HUES6 (cell line): ENCODE measurements at regions not wholly inside any gene's neighbourhood (a gene's known extent, or its start where the extent isn't known, plus 50 kb on each side); places are given as distances from the start of the nearest gene placed in this dataset.

Source experiments
- H3K27ac ChIP-seq: 2 replicates; pipeline ENCODE4 v1.7.0; 2013; ENCODE audit warnings: low read depth, mild to moderate bottlenecking, low read length, inconsistent platforms
- H3K27me3 ChIP-seq: 2 replicates; pipeline ENCODE4 v1.6.1; 2013; ENCODE audit warnings: low read length; ENCODE audit not compliant: control insufficient read depth, insufficient read depth
- H3K36me3 ChIP-seq: 2 replicates; pipeline ENCODE4 v1.6.1; 2013; ENCODE audit warnings: low read length; ENCODE audit not compliant: control insufficient read depth, insufficient read depth
- H3K4me1 ChIP-seq: 2 replicates; pipeline ENCODE4 v1.6.1; 2013; ENCODE audit warnings: low read length; ENCODE audit not compliant: control insufficient read depth, insufficient read depth
- H3K4me3 ChIP-seq: 2 replicates; pipeline ENCODE4 v1.5.1; 2013; ENCODE audit warnings: low read depth, low read length
- H3K9ac ChIP-seq: one replicate; pipeline ENCODE4 v1.6.1; 2013; ENCODE audit warnings: mild to moderate bottlenecking, low read length
- H3K9me3 ChIP-seq: 2 replicates; pipeline ENCODE4 v1.6.1; 2013; ENCODE audit warnings: low read depth, low read length; ENCODE audit not compliant: control insufficient read depth, insufficient read depth

GRCh38 chr7:46725838-46726237 lies 804.8 kb upstream of the IGFBP3 start:
- no peak overlapping the region for H3K9ac ChIP-seq
- H3K27ac ChIP-seq: no peak overlapping the region
- H3K27me3 ChIP-seq: no peaks in the 10 kb centered on the region
- no peak overlapping the region for H3K4me3 ChIP-seq
- H3K36me3 ChIP-seq: no peaks in the 10 kb centered on the region
- no peaks in the 10 kb centered on the region for H3K9me3 ChIP-seq
- no peaks in the 10 kb centered on the region for H3K4me1 ChIP-seq

DNA sequence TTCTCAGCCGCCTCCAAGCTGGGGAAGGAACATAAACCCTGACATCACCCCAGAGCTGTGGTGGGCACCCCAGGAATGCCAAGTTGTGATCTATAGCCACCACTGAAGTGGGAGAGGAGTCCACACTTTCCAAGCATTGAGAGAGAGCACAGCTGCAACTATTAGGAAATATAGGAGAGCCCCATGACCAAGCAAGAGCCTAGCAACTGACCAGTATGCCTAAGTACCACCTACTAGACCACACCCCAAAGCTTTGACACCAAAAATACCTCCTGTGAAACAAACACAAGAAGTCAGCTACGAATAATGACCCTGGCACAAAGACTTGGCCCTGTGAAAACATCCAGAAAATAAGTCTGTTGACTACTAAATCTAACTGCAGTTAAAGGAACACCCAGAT lies 804.1 kb upstream of the IGFBP3 start:
- no peak overlapping the region for H3K9ac ChIP-seq
- no peak overlapping the region for H3K4me3 ChIP-seq
- no peaks in the 10 kb centered on the region for H3K4me1 ChIP-seq
- no peaks in the 10 kb centered on the region for H3K27me3 ChIP-seq
- H3K27ac ChIP-seq: no peak overlapping the region
- H3K36me3 ChIP-seq: no peaks in the 10 kb centered on the region
- H3K9me3 ChIP-seq: no peaks in the 10 kb centered on the region

DNA sequence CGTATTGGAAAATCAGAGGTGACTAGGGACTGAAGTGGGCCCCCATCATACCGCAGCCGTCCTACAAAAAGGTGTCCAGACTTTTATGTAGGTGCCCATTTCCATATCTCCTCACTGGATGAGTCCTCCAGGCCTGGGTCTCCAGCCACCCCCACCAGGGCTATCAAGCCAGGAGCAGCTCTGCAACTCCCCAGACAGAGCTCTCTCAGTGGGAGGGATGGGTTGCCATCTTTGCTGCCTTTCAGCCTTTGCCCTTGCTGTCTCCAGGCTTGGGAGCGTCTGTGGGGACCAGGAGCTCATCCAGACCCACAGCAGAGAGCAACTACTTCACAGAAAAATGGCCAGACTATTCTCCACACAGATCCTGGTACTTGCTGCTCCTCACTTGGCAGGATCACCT lies 802.7 kb upstream of the IGFBP3 start:
- Histone ChIP-seq H3K27me3 (no peaks in the 10 kb centered on the region), H3K4me1 (no peaks in the 10 kb centered on the region), H3K4me3 (no peak overlapping the region), H3K27ac (no peak overlapping the region), H3K36me3 (no peaks in the 10 kb centered on the region), H3K9ac (no peak overlapping the region), H3K9me3 (no peaks in the 10 kb centered on the region)

GRCh38 chr7:46723003-46723402 lies 801.9 kb upstream of the IGFBP3 start:
- Histone ChIP-seq H3K36me3 (no peaks in the 10 kb centered on the region), H3K4me3 (no peak overlapping the region), H3K9ac (no peak overlapping the region), H3K27me3 (no peaks in the 10 kb centered on the region), H3K9me3 (no peaks in the 10 kb centered on the region), H3K4me1 (no peaks in the 10 kb centered on the region), H3K27ac (no peak overlapping the region)

- no peak overlapping the region for H3K27ac ChIP-seq
- no peaks in the 10 kb centered on the region for H3K4me1 ChIP-seq
- H3K9ac ChIP-seq: no peak overlapping the region
- no peak overlapping the region for H3K4me3 ChIP-seq
- no peaks in the 10 kb centered on the region for H3K9me3 ChIP-seq
- H3K27me3 ChIP-seq: no peaks in the 10 kb centered on the region
- no peaks in the 10 kb centered on the region for H3K36me3 ChIP-seq
These were observed 799.7 kb upstream of the IGFBP3 start for GRCh38 chr7:46720761-46721160.

GRCh38 chr7:46719616-46720015 lies 798.5 kb upstream of the IGFBP3 start:
- Histone ChIP-seq H3K9me3 (no peaks in the 10 kb centered on the region), H3K27ac (no peak overlapping the region), H3K9ac (no peak overlapping the region), H3K4me1 (no peaks in the 10 kb centered on the region), H3K36me3 (no peaks in the 10 kb centered on the region), H3K4me3 (no peak overlapping the region), H3K27me3 (no peaks in the 10 kb centered on the region)

DNA sequence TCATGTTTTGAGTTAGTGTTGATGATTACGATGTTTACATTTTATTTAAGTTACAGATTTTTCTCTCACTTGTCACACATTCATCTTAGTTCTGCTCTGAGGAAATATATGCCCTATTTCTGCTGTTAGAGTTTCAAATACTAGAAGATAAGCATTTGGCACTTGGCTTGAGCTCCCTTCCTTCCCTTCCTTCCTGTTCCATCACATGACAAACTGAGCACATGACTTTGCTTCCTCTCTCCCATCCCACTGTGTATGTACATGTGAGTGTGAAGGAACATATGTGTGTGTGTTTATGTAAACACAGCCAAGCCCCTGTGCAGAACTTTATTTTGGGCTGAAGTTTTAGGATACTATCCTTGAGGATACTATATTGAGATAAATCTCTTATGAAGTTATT lies 795.9 kb upstream of the IGFBP3 start:
- Histone ChIP-seq H3K27ac (no peak overlapping the region), H3K4me1 (no peaks in the 10 kb centered on the region), H3K4me3 (no peak overlapping the region), H3K9ac (no peak overlapping the region), H3K36me3 (no peaks in the 10 kb centered on the region), H3K27me3 (no peaks in the 10 kb centered on the region), H3K9me3 (no peaks in the 10 kb centered on the region)

GRCh38 chr7:46715579-46715978 lies 794.5 kb upstream of the IGFBP3 start:
- H3K27me3 ChIP-seq: no peaks in the 10 kb centered on the region
- no peaks in the 10 kb centered on the region for H3K9me3 ChIP-seq
- no peaks in the 10 kb centered on the region for H3K36me3 ChIP-seq
- H3K27ac ChIP-seq: no peak overlapping the region
- H3K4me1 ChIP-seq: no peaks in the 10 kb centered on the region
- no peak overlapping the region for H3K9ac ChIP-seq
- no peak overlapping the region for H3K4me3 ChIP-seq

DNA sequence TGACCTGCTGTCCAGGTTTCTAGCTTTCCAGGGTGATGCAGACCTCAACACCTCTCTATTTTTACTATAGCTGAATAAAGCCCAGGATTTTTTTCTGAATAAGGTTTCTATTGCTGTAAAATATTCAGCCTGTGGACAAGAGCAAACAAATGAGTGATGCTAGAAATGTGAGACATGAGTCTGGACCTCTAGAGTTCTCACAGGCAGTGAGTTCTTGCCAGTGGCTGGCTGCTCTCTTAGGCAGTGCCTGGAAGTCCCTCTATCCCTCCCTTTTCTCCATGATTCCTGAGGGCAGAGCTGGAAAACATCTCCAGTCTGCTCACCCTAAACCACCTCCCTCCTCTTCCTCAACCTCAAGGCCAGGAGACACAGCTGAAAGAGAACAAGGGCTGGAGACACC lies 793.8 kb upstream of the IGFBP3 start:
- no peaks in the 10 kb centered on the region for H3K9me3 ChIP-seq
- no peak overlapping the region for H3K9ac ChIP-seq
- no peak overlapping the region for H3K27ac ChIP-seq
- H3K27me3 ChIP-seq: no peaks in the 10 kb centered on the region
- H3K4me3 ChIP-seq: no peak overlapping the region
- H3K36me3 ChIP-seq: no peaks in the 10 kb centered on the region
- no peaks in the 10 kb centered on the region for H3K4me1 ChIP-seq

- H3K27me3 ChIP-seq: no peaks in the 10 kb centered on the region
- H3K27ac ChIP-seq: no peak overlapping the region
- H3K4me1 ChIP-seq: no peaks in the 10 kb centered on the region
- no peak overlapping the region for H3K9ac ChIP-seq
- no peaks in the 10 kb centered on the region for H3K36me3 ChIP-seq
- H3K4me3 ChIP-seq: no peak overlapping the region
- H3K9me3 ChIP-seq: no peaks in the 10 kb centered on the region
These were observed 793.0 kb upstream of the IGFBP3 start for GRCh38 chr7:46713868-46714596.

DNA sequence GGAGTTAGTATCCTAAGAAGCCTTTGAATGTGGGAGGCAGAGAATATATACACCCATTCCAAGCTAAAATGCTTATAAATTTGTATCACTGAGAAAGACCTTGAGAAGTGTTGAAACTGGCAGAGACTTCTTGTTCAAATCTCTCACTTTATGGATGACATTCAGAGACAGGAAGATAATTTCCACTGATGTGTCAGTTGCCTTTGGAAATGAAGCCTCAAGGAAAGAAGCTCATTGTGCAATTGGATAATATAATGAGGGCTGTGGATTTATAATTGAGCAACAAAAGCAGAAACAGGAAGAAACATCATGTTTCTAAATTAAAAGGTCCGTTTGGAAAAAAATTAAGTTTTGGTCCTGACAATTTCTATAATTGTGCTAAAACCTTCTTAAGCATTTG lies 789.9 kb upstream of the IGFBP3 start:
- Histone ChIP-seq H3K4me3 (no peak overlapping the region), H3K4me1 (no peaks in the 10 kb centered on the region; the same call in 1 of the 2 replicates), H3K36me3 (no peaks in the 10 kb centered on the region), H3K27me3 (no peaks in the 10 kb centered on the region), H3K27ac (no peak overlapping the region), H3K9me3 (no peaks in the 10 kb centered on the region), H3K9ac (no peak overlapping the region)

DNA sequence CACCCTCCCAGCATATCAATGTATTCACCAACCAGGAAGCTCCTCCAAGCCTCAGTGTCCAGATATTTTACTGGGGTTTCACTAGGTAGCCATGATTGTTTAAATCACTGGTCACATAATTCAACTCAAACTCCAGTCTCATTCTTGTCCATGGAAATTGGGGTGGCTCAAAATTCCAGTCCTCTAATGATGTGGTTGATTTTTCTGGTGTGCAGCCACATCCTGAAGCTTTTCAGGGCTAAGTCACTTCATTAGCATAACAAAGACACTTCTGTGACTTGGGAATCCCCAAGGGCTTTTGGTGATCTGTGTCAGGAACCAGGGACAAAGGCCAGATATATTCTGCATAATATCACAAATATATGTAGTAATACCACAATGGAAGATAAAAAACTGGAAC lies 786.9 kb upstream of the IGFBP3 start:
- Histone ChIP-seq H3K9ac (no peak overlapping the region), H3K4me3 (no peak overlapping the region), H3K36me3 (no peaks in the 10 kb centered on the region)

More for the DNA sequence above, 786.9 kb upstream of the IGFBP3 start:
- no peak overlapping the region for H3K27ac ChIP-seq
- no peaks in the 10 kb centered on the region for H3K27me3 ChIP-seq
- H3K4me1 ChIP-seq: no peaks in the 10 kb centered on the region; the same call in 1 of the 2 replicates
- H3K9me3 ChIP-seq: no peaks in the 10 kb centered on the region
